ENCODE measurements at regions not wholly inside any gene's neighbourhood (a gene's known extent, or its start where the extent isn't known, plus 50 kb on each side); places are given as distances from the start of the nearest gene placed in this dataset.

DNA sequence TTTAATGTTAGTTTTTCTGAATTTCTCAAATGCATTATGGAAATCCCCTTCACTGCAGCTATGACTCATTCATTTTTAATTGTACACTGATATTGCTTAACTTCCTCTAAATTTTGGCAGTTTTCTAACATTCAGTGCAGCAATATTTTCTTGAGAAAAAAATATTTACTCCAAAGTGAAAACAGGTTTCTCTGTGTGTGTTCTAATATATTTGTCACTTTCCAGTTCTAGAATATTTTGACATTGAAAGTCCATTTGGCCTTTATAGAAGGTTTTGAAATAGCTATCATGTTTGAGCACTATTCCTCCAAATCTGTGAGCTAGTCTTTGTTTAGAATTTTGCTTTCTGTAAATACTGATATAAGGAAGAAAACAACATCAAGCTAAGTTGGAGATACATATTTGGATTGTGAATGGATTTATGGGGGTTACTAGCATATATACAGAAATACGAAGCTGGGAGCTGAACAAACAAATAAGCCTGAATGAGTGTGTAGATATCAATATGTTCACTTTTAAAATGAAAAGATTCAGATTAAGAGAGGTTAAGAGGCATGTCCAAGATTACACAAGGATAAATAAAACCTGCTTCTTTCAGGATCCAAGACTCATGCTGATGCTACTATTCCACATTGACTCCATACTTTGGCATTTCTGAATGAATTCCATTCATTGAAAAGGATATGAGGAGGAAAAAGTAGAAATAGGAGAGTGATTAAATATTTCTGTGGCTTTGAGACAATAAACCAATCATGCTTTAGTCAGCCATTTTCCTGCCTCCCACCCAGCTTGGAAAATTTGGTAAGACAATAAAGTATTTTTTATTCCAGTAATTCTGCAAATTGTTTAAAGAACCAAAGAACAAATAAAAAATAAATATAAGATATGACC, 57.3 kb upstream of the SLIT2 start:
- H3K9ac ChIP-seq (ENCODE audit: extremely low read depth, insufficient read length, low read length) = no peak overlapping the region
- H2BK120ac ChIP-seq (ENCODE audit: low read depth, low read length, poor library complexity, severe bottlenecking) = no peak overlapping the region
- H3K23ac ChIP-seq (ENCODE audit: insufficient read length, low read depth, low read length) = no peak overlapping the region
- no peak overlapping the region for H4K5ac ChIP-seq (ENCODE audit: insufficient read length, low read depth, low read length)
- H3K27me3 ChIP-seq (ENCODE audit: insufficient read depth, low read length) = no peaks in the 10 kb centered on the region
- DNase-seq = no peak
- no peaks in the 10 kb centered on the region for H3K23me2 ChIP-seq (ENCODE audit: insufficient read length, low read depth, low read length, poor library complexity, severe bottlenecking)
- Mint-ChIP-seq H3K4me3 (no peak overlapping the region), H3K27ac (no peak overlapping the region), H3K9me3 (peaks cover 8 to 11% of the 10 kb centered on the region in 2 experiments; a peak in 4 of 5 replicates), H3K4me1 (no peaks in the 10 kb centered on the region), H3K36me3 (ENCODE audit: insufficient read depth in 1 of 3, low read depth in 3 of 3) (peaks cover 0 to 12% (median 0%) of the 10 kb centered on the region in 3 experiments; a peak in 3 of 7 replicates), H3K27me3 (ENCODE audit: low read depth) (no peaks in the 10 kb centered on the region)
- no peak overlapping the region for H3K27ac ChIP-seq (ENCODE audit: insufficient read length, low read depth, low read length)
- H2BK5ac ChIP-seq (ENCODE audit: insufficient read length, low read length) = no peak overlapping the region
- no peaks in the 10 kb centered on the region for H4K20me1 ChIP-seq (ENCODE audit: control insufficient read depth, insufficient read depth, insufficient read length)
- H3K14ac ChIP-seq (ENCODE audit: insufficient read depth, low read length) = no peak overlapping the region
- no peaks in the 10 kb centered on the region for H3K79me1 ChIP-seq (ENCODE audit: insufficient read depth, low read depth, low read length, poor library complexity, severe bottlenecking)
- no peak overlapping the region for H2AFZ ChIP-seq (ENCODE audit: low read length)
- H3K18ac ChIP-seq (ENCODE audit: insufficient read length, low read depth, low read length) = no peak overlapping the region
- H4K8ac ChIP-seq (replicated peaks; ENCODE audit: insufficient read length, low read depth, low read length) = no peak overlapping the region
- H3K4me2 ChIP-seq (ENCODE audit: insufficient read depth, insufficient read length, low read length) = no peak overlapping the region
- H3K9me3 ChIP-seq (ENCODE audit: control insufficient read depth, low read depth, low read length) = no peaks in the 10 kb centered on the region
- WGBS (ENCODE audit: extremely low coverage, insufficient read length, low lambda C conversion rate) = no CpG with 5 or more reads among the region's 1 CpG
- no peak overlapping the region for H2AK5ac ChIP-seq (ENCODE audit: insufficient read length, low read length)
- no peak overlapping the region for H2BK20ac ChIP-seq (ENCODE audit: low read depth, low read length, poor library complexity, severe bottlenecking)
- no peak overlapping the region for H3K4ac ChIP-seq (ENCODE audit: low read depth, low read length)
- H2BK15ac ChIP-seq (ENCODE audit: low read depth, low read length) = no peak overlapping the region
- no peaks in the 10 kb centered on the region for H3K4me1 ChIP-seq (ENCODE audit: insufficient read depth, low read length)
- no peak overlapping the region for H3T11ph ChIP-seq (ENCODE audit: low read length)
- H2BK12ac ChIP-seq (ENCODE audit: insufficient read length, low read depth, low read length) = no peak overlapping the region
- H3K56ac ChIP-seq (ENCODE audit: insufficient read length, low read depth, low read length) = no peak overlapping the region
- H3K79me2 ChIP-seq (ENCODE audit: insufficient read depth, low read length) = no peaks in the 10 kb centered on the region
- no peak overlapping the region for H4K91ac ChIP-seq (ENCODE audit: insufficient read length, low read depth, low read length)
- TF ChIP-seq, protein P1, sequence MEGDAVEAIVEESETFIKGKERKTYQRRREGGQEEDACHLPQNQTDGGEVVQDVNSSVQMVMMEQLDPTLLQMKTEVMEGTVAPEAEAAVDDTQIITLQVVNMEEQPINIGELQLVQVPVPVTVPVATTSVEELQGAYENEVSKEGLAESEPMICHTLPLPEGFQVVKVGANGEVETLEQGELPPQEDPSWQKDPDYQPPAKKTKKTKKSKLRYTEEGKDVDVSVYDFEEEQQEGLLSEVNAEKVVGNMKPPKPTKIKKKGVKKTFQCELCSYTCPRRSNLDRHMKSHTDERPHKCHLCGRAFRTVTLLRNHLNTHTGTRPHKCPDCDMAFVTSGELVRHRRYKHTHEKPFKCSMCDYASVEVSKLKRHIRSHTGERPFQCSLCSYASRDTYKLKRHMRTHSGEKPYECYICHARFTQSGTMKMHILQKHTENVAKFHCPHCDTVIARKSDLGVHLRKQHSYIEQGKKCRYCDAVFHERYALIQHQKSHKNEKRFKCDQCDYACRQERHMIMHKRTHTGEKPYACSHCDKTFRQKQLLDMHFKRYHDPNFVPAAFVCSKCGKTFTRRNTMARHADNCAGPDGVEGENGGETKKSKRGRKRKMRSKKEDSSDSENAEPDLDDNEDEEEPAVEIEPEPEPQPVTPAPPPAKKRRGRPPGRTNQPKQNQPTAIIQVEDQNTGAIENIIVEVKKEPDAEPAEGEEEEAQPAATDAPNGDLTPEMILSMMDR (conservative IDR thresholded peaks at IDR 0.05) = no peak
